Breast epithelium (tissue), 3 donors: ENCODE measurements at regions not wholly inside any gene's neighbourhood (a gene's known extent, or its start where the extent isn't known, plus 50 kb on each side); places are given as distances from the start of the nearest gene placed in this dataset.

Experiments
- POLR2A ChIP-seq: fragments of 450-650 bp; IDR thresholded peaks from one replicate; pipeline ENCODE4 v1.6.1; 2016; ENCODE audit warnings: antibody characterized with exemption, mild to moderate bottlenecking, moderate library complexity
- TF ChIP-seq, protein P1 (sequence below), 3 donors: fragments of 450-650 bp; IDR thresholded peaks; one replicate each; pipeline ENCODE4 v1.5.1; 2016 to 2017; ENCODE audit warnings: antibody characterized with exemption in 3 of 3, mild to moderate bottlenecking in 3 of 3, moderate library complexity in 3 of 3

DNA sequence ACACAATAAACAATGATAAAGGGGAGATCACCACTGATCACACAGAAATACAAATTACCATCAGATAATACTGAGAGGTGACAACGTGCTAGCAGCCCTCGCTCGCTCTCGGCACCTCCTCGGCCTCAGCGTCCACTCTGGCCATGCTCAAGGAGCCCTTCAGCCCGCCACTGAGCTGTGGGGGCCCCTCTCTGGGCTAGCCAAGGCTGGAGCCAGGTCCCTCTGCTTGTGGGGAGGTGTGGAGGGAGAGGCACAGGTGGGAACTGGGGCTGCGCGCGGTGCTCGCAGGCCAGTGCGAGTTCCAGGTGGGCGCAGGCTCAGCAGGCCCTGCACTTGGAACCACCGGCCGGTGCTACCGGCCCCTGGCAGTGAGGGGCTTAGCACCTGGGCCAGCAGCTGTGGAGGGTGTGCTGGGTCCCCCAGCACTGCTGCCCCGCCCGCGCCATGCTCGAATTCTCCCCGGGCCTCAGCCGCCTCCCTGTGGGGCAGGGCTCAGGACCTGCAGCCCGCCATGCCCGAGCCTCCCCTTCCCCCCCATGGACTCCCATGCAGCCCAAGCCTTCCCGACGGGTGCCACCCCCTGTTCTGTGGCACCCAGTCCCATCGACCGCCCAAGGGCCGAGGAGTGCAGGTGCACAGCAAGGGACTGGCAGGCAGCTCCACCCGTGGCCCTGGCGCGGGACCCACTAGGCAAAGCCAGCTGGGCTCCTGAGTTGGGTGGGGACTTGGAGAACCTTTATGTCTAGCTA is 340.0 kb upstream of the GULP1 start:
- TF ChIP-seq, protein P1, sequence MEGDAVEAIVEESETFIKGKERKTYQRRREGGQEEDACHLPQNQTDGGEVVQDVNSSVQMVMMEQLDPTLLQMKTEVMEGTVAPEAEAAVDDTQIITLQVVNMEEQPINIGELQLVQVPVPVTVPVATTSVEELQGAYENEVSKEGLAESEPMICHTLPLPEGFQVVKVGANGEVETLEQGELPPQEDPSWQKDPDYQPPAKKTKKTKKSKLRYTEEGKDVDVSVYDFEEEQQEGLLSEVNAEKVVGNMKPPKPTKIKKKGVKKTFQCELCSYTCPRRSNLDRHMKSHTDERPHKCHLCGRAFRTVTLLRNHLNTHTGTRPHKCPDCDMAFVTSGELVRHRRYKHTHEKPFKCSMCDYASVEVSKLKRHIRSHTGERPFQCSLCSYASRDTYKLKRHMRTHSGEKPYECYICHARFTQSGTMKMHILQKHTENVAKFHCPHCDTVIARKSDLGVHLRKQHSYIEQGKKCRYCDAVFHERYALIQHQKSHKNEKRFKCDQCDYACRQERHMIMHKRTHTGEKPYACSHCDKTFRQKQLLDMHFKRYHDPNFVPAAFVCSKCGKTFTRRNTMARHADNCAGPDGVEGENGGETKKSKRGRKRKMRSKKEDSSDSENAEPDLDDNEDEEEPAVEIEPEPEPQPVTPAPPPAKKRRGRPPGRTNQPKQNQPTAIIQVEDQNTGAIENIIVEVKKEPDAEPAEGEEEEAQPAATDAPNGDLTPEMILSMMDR (IDR thresholded peaks at IDR 0.05) = no peak
- TF ChIP-seq POLR2A = no peak
